ENCODE measurements at regions not wholly inside any gene's neighbourhood (a gene's known extent, or its start where the extent isn't known, plus 50 kb on each side); places are given as distances from the start of the nearest gene placed in this dataset.

- no peak for DNase-seq (ENCODE audit: low read depth in 1 of 2, low spot score in 1 of 2)
- Histone ChIP-seq H3K4me3 (no peak overlapping the region), H3K27ac (no peak overlapping the region), H3K9me3 (ENCODE audit: low read depth) (no peaks in the 10 kb centered on the region), H3K4me1 (ENCODE audit: low read depth) (no peaks in the 10 kb centered on the region), H3K36me3 (no peaks in the 10 kb centered on the region), H3K27me3 (no peaks in the 10 kb centered on the region)
- TF ChIP-seq CTCF (IDR thresholded peaks at IDR 0.05; ENCODE audit: low read depth, low read length): no peak
Observed at GRCh38 chr5:166192696-166193095, 2098.7 kb upstream of the WWC1 start.

- no peak for DNase-seq (ENCODE audit: low read depth in 1 of 2, low spot score in 1 of 2)
- H3K36me3 ChIP-seq: no peaks in the 10 kb centered on the region
- TF ChIP-seq CTCF (IDR thresholded peaks at IDR 0.05; ENCODE audit: low read depth, low read length): no peak
Observed at GRCh38 chr5:166195981-166196380, 2095.5 kb upstream of the WWC1 start.

GRCh38 chr5:166200532-166200931 is 2090.9 kb upstream of the WWC1 start:
- Histone ChIP-seq H3K4me3 (no peak overlapping the region), H3K27ac (no peak overlapping the region), H3K9me3 (ENCODE audit: low read depth) (no peaks in the 10 kb centered on the region), H3K4me1 (ENCODE audit: low read depth) (no peaks in the 10 kb centered on the region), H3K36me3 (no peaks in the 10 kb centered on the region), H3K27me3 (no peaks in the 10 kb centered on the region)
- no peak for TF ChIP-seq CTCF (IDR thresholded peaks at IDR 0.05; ENCODE audit: low read depth, low read length)
- no peak for DNase-seq (ENCODE audit: low read depth in 1 of 2, low spot score in 1 of 2)

More at GRCh38 chr5:166195981-166196380, 2095.5 kb upstream of the WWC1 start:
- no peaks in the 10 kb centered on the region for H3K4me1 ChIP-seq (ENCODE audit: low read depth)
- H3K4me3 ChIP-seq: no peak overlapping the region
- no peaks in the 10 kb centered on the region for H3K9me3 ChIP-seq (ENCODE audit: low read depth)
- no peak overlapping the region for H3K27ac ChIP-seq
- no peaks in the 10 kb centered on the region for H3K27me3 ChIP-seq

GRCh38 chr5:166211640-166212039 is 2079.8 kb upstream of the WWC1 start:
- TF ChIP-seq CTCF (IDR thresholded peaks at IDR 0.05; ENCODE audit: low read depth, low read length): no peak
- no peaks in the 10 kb centered on the region for H3K4me1 ChIP-seq (ENCODE audit: low read depth)
- no peak overlapping the region for H3K27ac ChIP-seq
- no peaks in the 10 kb centered on the region for H3K36me3 ChIP-seq
- H3K27me3 ChIP-seq: no peaks in the 10 kb centered on the region
- DNase-seq (ENCODE audit: low read depth in 1 of 2, low spot score in 1 of 2): no peak
- no peak overlapping the region for H3K4me3 ChIP-seq
- H3K9me3 ChIP-seq (ENCODE audit: low read depth): no peaks in the 10 kb centered on the region

GRCh38 chr5:166236327-166236726 is 2055.1 kb upstream of the WWC1 start:
- H3K4me1 ChIP-seq (ENCODE audit: low read depth): no peaks in the 10 kb centered on the region
- TF ChIP-seq CTCF (IDR thresholded peaks at IDR 0.05; ENCODE audit: low read depth, low read length): no peak

GRCh38 chr5:166240705-166241104 is 2050.7 kb upstream of the WWC1 start:
- no peak for DNase-seq (ENCODE audit: low read depth in 1 of 2, low spot score in 1 of 2)
- no peaks in the 10 kb centered on the region for H3K4me1 ChIP-seq (ENCODE audit: low read depth)
- TF ChIP-seq CTCF (IDR thresholded peaks at IDR 0.05; ENCODE audit: low read depth, low read length): no peak
- no peaks in the 10 kb centered on the region for H3K36me3 ChIP-seq
- H3K4me3 ChIP-seq: no peak overlapping the region
- no peaks in the 10 kb centered on the region for H3K9me3 ChIP-seq (ENCODE audit: low read depth)
- no peaks in the 10 kb centered on the region for H3K27me3 ChIP-seq
- H3K27ac ChIP-seq: no peak overlapping the region

More at GRCh38 chr5:166236327-166236726, 2055.1 kb upstream of the WWC1 start:
- Histone ChIP-seq H3K36me3 (no peaks in the 10 kb centered on the region), H3K27me3 (no peaks in the 10 kb centered on the region), H3K4me3 (no peak overlapping the region), H3K27ac (no peak overlapping the region), H3K9me3 (ENCODE audit: low read depth) (no peaks in the 10 kb centered on the region)
- no peak for DNase-seq (ENCODE audit: low read depth in 1 of 2, low spot score in 1 of 2)

Measured in cardiac muscle cell (in vitro differentiated cells and primary cell).